ENCODE measurements at regions not wholly inside any gene's neighbourhood (a gene's known extent, or its start where the extent isn't known, plus 50 kb on each side); places are given as distances from the start of the nearest gene placed in this dataset.

DNA sequence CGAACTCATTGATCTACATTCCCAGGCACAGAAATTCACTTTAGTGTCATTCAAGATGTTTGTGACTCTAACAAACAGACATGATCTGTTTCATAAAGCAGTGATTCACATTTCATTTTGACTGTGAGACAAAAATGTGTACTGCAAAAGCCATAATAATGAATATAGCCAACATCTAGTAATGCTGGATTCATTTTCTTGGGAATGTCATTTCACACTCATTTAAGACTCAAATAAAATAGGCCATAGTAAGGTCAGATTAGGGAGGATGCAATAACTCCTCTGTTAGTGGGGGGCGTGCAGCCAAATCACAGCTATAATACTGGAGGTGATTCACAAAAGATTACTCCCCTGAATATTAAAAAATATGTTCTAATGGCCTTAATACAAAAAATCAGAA, 566.6 kb upstream of the ZWINT start:
- H3K9ac ChIP-seq = no peak overlapping the region
- no peak overlapping the region for H3K27ac ChIP-seq
- H3K4me2 ChIP-seq (ENCODE audit: low read length) = no peak overlapping the region
- H3K4me1 ChIP-seq = no peaks in the 10 kb centered on the region
- TF ChIP-seq, protein P1, sequence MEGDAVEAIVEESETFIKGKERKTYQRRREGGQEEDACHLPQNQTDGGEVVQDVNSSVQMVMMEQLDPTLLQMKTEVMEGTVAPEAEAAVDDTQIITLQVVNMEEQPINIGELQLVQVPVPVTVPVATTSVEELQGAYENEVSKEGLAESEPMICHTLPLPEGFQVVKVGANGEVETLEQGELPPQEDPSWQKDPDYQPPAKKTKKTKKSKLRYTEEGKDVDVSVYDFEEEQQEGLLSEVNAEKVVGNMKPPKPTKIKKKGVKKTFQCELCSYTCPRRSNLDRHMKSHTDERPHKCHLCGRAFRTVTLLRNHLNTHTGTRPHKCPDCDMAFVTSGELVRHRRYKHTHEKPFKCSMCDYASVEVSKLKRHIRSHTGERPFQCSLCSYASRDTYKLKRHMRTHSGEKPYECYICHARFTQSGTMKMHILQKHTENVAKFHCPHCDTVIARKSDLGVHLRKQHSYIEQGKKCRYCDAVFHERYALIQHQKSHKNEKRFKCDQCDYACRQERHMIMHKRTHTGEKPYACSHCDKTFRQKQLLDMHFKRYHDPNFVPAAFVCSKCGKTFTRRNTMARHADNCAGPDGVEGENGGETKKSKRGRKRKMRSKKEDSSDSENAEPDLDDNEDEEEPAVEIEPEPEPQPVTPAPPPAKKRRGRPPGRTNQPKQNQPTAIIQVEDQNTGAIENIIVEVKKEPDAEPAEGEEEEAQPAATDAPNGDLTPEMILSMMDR (IDR thresholded peaks at IDR 0.05) = no peak
- no peaks in the 10 kb centered on the region for H3K9me3 ChIP-seq (ENCODE audit: control insufficient read depth, low read length)
- no peak overlapping the region for H2AFZ ChIP-seq
- H3K4me3 ChIP-seq (ENCODE audit: low read depth, low read length) = no peak overlapping the region
- H3K36me3 ChIP-seq (ENCODE audit: control insufficient read depth, insufficient read depth, low read length) = no peaks in the 10 kb centered on the region
- H3K79me2 ChIP-seq = no peaks in the 10 kb centered on the region
- H3K27me3 ChIP-seq (ENCODE audit: control insufficient read depth, insufficient read depth, low read length) = no peaks in the 10 kb centered on the region

DNA sequence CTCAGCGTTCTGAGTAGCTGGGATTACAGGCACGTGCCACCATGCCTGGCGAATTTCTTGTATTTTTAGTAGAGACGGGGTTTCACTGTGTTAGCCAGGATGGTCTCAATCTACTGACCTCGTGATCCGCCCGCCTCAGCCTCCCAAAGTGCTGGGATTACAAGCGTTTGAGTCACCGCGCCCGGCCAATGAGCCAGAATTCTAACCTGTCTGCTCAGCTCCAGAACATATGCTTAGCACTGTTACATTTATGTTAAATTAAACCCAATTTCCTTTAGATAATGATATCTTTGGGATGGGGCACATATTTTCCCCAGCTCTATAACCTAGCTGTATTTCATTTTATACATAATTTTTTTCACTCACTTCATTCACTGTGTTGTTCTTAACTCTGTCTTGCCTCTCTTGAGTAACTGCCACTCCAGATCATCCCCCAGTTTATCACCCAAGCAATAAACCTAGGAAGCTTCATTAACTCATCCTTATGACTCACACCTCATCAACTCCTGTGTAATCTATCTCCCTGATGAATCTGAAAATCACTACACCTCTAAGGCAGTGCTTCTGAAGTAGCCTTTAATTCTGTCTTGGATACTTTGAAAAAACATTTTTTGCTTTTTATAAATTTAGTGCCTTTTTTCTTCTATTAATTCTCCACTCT, 559.7 kb upstream of the ZWINT start:
- Histone ChIP-seq H3K36me3 (ENCODE audit: control insufficient read depth, insufficient read depth, low read length) (no peaks in the 10 kb centered on the region), H3K27me3 (ENCODE audit: control insufficient read depth, insufficient read depth, low read length) (no peaks in the 10 kb centered on the region), H3K9me3 (ENCODE audit: control insufficient read depth, low read length) (no peaks in the 10 kb centered on the region), H3K79me2 (no peaks in the 10 kb centered on the region), H3K4me1 (no peaks in the 10 kb centered on the region), H3K9ac (no peak overlapping the region), H3K27ac (no peak overlapping the region), H3K4me3 (ENCODE audit: low read depth, low read length) (no peak overlapping the region), H3K4me2 (ENCODE audit: low read length) (no peak overlapping the region), H2AFZ (no peak overlapping the region)
- TF ChIP-seq, protein P1 (IDR thresholded peaks at IDR 0.05) = no peak

DNA sequence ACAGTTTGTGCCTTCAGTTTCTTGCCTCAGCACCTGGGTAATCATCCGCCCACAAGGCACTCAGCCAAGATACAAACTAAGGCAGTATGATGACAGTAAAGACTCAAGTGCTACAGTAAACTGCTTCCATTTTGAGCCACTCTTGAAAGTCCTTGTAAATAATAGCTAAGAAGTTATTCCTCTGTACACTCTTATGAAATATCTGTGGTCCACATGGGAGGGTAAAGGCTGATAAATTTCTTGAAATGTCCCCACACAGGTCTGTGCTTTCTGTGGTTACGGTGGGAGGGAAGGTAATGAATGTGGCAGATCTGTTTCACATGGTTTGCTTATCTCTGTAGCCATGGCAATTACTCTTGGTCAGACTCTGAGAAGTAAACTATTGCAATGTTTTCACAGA, 551.0 kb upstream of the ZWINT start:
- no peak overlapping the region for H3K27ac ChIP-seq
- H3K9ac ChIP-seq = no peak overlapping the region
- no peaks in the 10 kb centered on the region for H3K4me1 ChIP-seq
- no peak overlapping the region for H3K4me2 ChIP-seq (ENCODE audit: low read length)
- no peaks in the 10 kb centered on the region for H3K9me3 ChIP-seq (ENCODE audit: control insufficient read depth, low read length)
- H2AFZ ChIP-seq = no peak overlapping the region
- no peaks in the 10 kb centered on the region for H3K79me2 ChIP-seq
- H3K4me3 ChIP-seq (ENCODE audit: low read depth, low read length) = no peak overlapping the region
- H3K36me3 ChIP-seq (ENCODE audit: control insufficient read depth, insufficient read depth, low read length) = no peaks in the 10 kb centered on the region
- no peaks in the 10 kb centered on the region for H3K27me3 ChIP-seq (ENCODE audit: control insufficient read depth, insufficient read depth, low read length)
- TF ChIP-seq, protein P1 (IDR thresholded peaks at IDR 0.05) = no peak

DNA sequence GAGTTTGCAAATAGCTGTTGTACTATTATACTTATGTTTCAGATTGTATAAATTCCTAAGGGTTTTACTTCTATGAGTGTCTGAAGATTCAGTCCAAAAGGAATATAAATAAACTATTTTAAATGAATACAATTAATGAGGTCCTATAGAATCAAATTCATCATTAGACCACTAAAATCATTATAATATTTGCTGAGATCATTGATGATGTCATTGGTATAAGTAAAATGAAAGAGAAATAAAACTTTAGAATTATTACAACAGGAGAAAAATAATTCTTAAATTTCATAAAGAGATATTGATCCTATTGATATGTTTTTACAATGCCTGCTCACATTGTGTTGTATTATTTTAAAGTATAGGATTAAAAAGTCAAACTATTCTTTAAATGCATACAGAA, 544.0 kb upstream of the ZWINT start:
- Histone ChIP-seq H3K9me3 (ENCODE audit: control insufficient read depth, low read length) (no peaks in the 10 kb centered on the region), H3K27me3 (ENCODE audit: control insufficient read depth, insufficient read depth, low read length) (no peaks in the 10 kb centered on the region), H3K4me2 (ENCODE audit: low read length) (no peak overlapping the region), H3K4me3 (ENCODE audit: low read depth, low read length) (no peak overlapping the region), H3K9ac (no peak overlapping the region), H3K79me2 (no peaks in the 10 kb centered on the region), H3K4me1 (no peaks in the 10 kb centered on the region), H2AFZ (no peak overlapping the region), H3K27ac (no peak overlapping the region), H3K36me3 (ENCODE audit: control insufficient read depth, insufficient read depth, low read length) (no peaks in the 10 kb centered on the region)
- TF ChIP-seq, protein P1 (IDR thresholded peaks at IDR 0.05) = no peak

DNA sequence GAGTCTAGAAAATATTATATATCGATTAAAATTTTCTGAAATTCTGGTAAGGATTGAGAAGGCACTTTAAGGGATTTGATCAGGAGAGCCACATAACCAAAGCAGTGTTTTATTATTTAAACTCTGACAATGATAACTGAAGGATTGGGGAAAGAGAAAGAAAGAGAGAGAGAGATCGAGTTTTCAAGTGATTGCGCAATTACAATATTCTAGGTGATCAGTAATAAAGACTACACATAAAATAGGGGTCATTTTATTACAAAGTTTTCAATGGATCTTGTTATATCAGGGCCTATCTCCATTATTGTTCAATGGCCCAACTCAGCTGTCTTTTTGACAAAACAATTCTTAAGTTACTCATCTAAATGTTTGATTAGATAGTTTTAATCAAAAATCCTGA, 541.5 kb upstream of the ZWINT start:
- Histone ChIP-seq H3K4me1 (no peaks in the 10 kb centered on the region), H3K9me3 (ENCODE audit: control insufficient read depth, low read length) (no peaks in the 10 kb centered on the region), H3K4me3 (ENCODE audit: low read depth, low read length) (no peak overlapping the region), H3K9ac (no peak overlapping the region), H3K79me2 (no peaks in the 10 kb centered on the region), H3K27ac (no peak overlapping the region), H3K36me3 (ENCODE audit: control insufficient read depth, insufficient read depth, low read length) (no peaks in the 10 kb centered on the region), H3K4me2 (ENCODE audit: low read length) (no peak overlapping the region), H3K27me3 (ENCODE audit: control insufficient read depth, insufficient read depth, low read length) (no peaks in the 10 kb centered on the region), H2AFZ (no peak overlapping the region)
- TF ChIP-seq, protein P1 (IDR thresholded peaks at IDR 0.05) = no peak

Measured in parathyroid adenoma (tissue), 2 donors.